ENCODE measurements at regions not wholly inside any gene's neighbourhood (a gene's known extent, or its start where the extent isn't known, plus 50 kb on each side); places are given as distances from the start of the nearest gene placed in this dataset.

GRCh38 chr19:31733591-31733990 is 384.4 kb upstream of the TSHZ3 start:
- TF ChIP-seq CHD4 (IDR thresholded peaks at IDR 0.05; ENCODE audit: borderline replicate concordance): no peak
- no peak for TF ChIP-seq CHD2 (IDR thresholded peaks at IDR 0.05; ENCODE audit: low read length, partially characterized antibody)
- TF ChIP-seq CTCF (IDR thresholded peaks at IDR 0.05): no peak
- no peak for TF ChIP-seq KDM5A (IDR thresholded peaks at IDR 0.05)
- TF ChIP-seq JUN (IDR thresholded peaks at IDR 0.05): no peak
- TF ChIP-seq MAFK (IDR thresholded peaks at IDR 0.05; ENCODE audit: partially characterized antibody): no peak
- no peak for TF ChIP-seq TP53 (CRISPR knock-in tag; IDR thresholded peaks at IDR 0.05)
- TF ChIP-seq SMC3 (IDR thresholded peaks at IDR 0.05): no peak
- TF ChIP-seq POLR2A (IDR thresholded peaks at IDR 0.05; ENCODE audit: low read length): no peak
- no peak for TF ChIP-seq RCOR1 (IDR thresholded peaks at IDR 0.05; ENCODE audit: low read depth, low read length)
- TF ChIP-seq REST (IDR thresholded peaks at IDR 0.05): no peak
- no peak for TF ChIP-seq ZNF302 (CRISPR knock-in tag; IDR thresholded peaks at IDR 0.05)
- no peak for TF ChIP-seq EP300 (IDR thresholded peaks at IDR 0.05)
- TF ChIP-seq RAD21 (conservative IDR thresholded peaks at IDR 0.05 in 1 of 2, IDR thresholded peaks at IDR 0.05 in 1 of 2): no peak

Measured in A549 (cell line).